HG03575 (cell line): ENCODE measurements at regions not wholly inside any gene's neighbourhood (a gene's known extent, or its start where the extent isn't known, plus 50 kb on each side); places are given as distances from the start of the nearest gene placed in this dataset.
"Not testable (repeated sequence)": the region's sequence is repeated elsewhere in the genome, so short reads cannot be mapped to it uniquely, and the experiment has no call there.

Source experiments
- ATAC-seq: cut with Tn5 transposase; IDR thresholded peaks from one replicate; pipeline ENCODE4 v1.9.1; 2021; ENCODE audit not compliant: unreplicated experiment, insufficient number of reproducible peaks, low FRiP score; ENCODE audit errors: extremely low read depth

GRCh38 chr6:142624978-142625715, 319.8 kb downstream of the HIVEP2 start:
- no peak for ATAC-seq

GRCh38 chr6:142627474-142627873, 317.5 kb downstream of the HIVEP2 start:
- no peak for ATAC-seq

- ATAC-seq: no peak
Measured at GRCh38 chr6:142631517-142632385, 313.2 kb downstream of the HIVEP2 start.

- no peak for ATAC-seq
Measured at GRCh38 chr6:142633317-142633716, 311.7 kb downstream of the HIVEP2 start.

- ATAC-seq: no peak
Measured at GRCh38 chr6:142635130-142635529, 309.8 kb downstream of the HIVEP2 start.

- ATAC-seq: no peak
Measured at GRCh38 chr6:142637624-142638351, 307.2 kb downstream of the HIVEP2 start.

- no peak for ATAC-seq
Measured at GRCh38 chr6:142642651-142643050, 302.3 kb downstream of the HIVEP2 start.

- ATAC-seq: no peak
Measured at GRCh38 chr6:142644866-142645265, 300.1 kb downstream of the HIVEP2 start.

- ATAC-seq: no peak
Measured at GRCh38 chr6:142645663-142646062, 299.3 kb downstream of the HIVEP2 start.

- ATAC-seq: no peak
Measured at GRCh38 chr6:142647449-142648035, 297.4 kb downstream of the HIVEP2 start.

GRCh38 chr6:142648036-142648451, 296.9 kb downstream of the HIVEP2 start:
- no peak for ATAC-seq

- ATAC-seq: no peak
Measured at GRCh38 chr6:142648526-142648925, 296.4 kb downstream of the HIVEP2 start.

GRCh38 chr6:142649438-142650234, 295.3 kb downstream of the HIVEP2 start:
- not testable (repeated sequence) for ATAC-seq

GRCh38 chr6:142651384-142651783, 293.6 kb downstream of the HIVEP2 start:
- no peak for ATAC-seq

GRCh38 chr6:142653710-142654420, 291.1 kb downstream of the HIVEP2 start:
- ATAC-seq: no peak

- no peak for ATAC-seq
Measured at GRCh38 chr6:142659661-142660060, 285.3 kb downstream of the HIVEP2 start.

- ATAC-seq: no peak
Measured at GRCh38 chr6:142665393-142665792, 279.6 kb downstream of the HIVEP2 start.
